Cardiac muscle cell (in vitro differentiated cells and primary cell): ENCODE measurements at regions not wholly inside any gene's neighbourhood (a gene's known extent, or its start where the extent isn't known, plus 50 kb on each side); places are given as distances from the start of the nearest gene placed in this dataset.
A peak's percentile ranks its signal among the peaks of the same experiment; 100 is the strongest.

Experiments
- DNase-seq, 2 donors: peaks; one replicate each; pipeline versions ENCODE4 v3.0.0 to v3.0.0-alpha.2; 2010 to 2017; ENCODE audit warnings: low read depth in 1 of 2, low spot score in 1 of 2
- H3K27ac ChIP-seq: fragments of 200-600 bp; sonication (generic); 2 replicates; pipeline ENCODE4 v1.5.1; 2016
- H3K27me3 ChIP-seq: fragments of 200-600 bp; sonication (generic); 2 replicates; pipeline ENCODE4 v1.6.0; 2016; ENCODE audit warnings: control low read depth
- H3K36me3 ChIP-seq: fragments of 200-600 bp; sonication (generic); 2 replicates; pipeline ENCODE4 v1.5.1; 2016; ENCODE audit warnings: control low read depth
- H3K4me1 ChIP-seq: fragments of 200-600 bp; sonication (generic); 2 replicates; pipeline ENCODE4 v1.8.1; 2017; ENCODE audit warnings: low read depth, mild to moderate bottlenecking, mixed run types
- H3K4me3 ChIP-seq: fragments of 200-600 bp; sonication (generic); 2 replicates; pipeline ENCODE4 v1.5.1; 2016; ENCODE audit warnings: mild to moderate bottlenecking
- H3K9me3 ChIP-seq: fragments of 200-600 bp; sonication (generic); 2 replicates; pipeline ENCODE4 v1.5.1; 2017; ENCODE audit warnings: low read depth, mild to moderate bottlenecking, control low read depth
- CTCF ChIP-seq: IDR thresholded peaks from 2 replicates; pipeline ENCODE4 v1.5.1; 2012; ENCODE audit warnings: low read depth, mild to moderate bottlenecking, low read length

- no peaks in the 10 kb centered on the region for H3K9me3 ChIP-seq
- TF ChIP-seq CTCF: no peak
- H3K27ac ChIP-seq: no peak overlapping the region
- peaks cover 11% of the 10 kb centered on the region for H3K4me1 ChIP-seq
- DNase-seq: peak in 1 of 2 donors; percentile 8
- H3K27me3 ChIP-seq: no peaks in the 10 kb centered on the region
- H3K4me3 ChIP-seq: no peak overlapping the region
- no peaks in the 10 kb centered on the region for H3K36me3 ChIP-seq
Measured at GRCh38 chrX:112997991-112998390, 157.4 kb upstream of the AMOT start.

- no peak overlapping the region for H3K27ac ChIP-seq
- no peaks in the 10 kb centered on the region for H3K36me3 ChIP-seq
- TF ChIP-seq CTCF: no peak
- DNase-seq: no peak
- no peaks in the 10 kb centered on the region for H3K27me3 ChIP-seq
- H3K9me3 ChIP-seq: no peaks in the 10 kb centered on the region
- H3K4me3 ChIP-seq: no peak overlapping the region
- no peaks in the 10 kb centered on the region for H3K4me1 ChIP-seq
Measured at GRCh38 chrX:112991801-112992200, 151.2 kb upstream of the AMOT start.

GRCh38 chrX:112979879-112980278 lies 139.2 kb upstream of the AMOT start:
- TF ChIP-seq CTCF: no peak
- no peak for DNase-seq
- no peaks in the 10 kb centered on the region for H3K27me3 ChIP-seq
- H3K4me3 ChIP-seq: no peak overlapping the region
- H3K36me3 ChIP-seq: no peaks in the 10 kb centered on the region
- no peaks in the 10 kb centered on the region for H3K9me3 ChIP-seq
- no peaks in the 10 kb centered on the region for H3K4me1 ChIP-seq
- H3K27ac ChIP-seq: no peak overlapping the region

- H3K4me1 ChIP-seq: no peaks in the 10 kb centered on the region
- no peaks in the 10 kb centered on the region for H3K27me3 ChIP-seq
- H3K9me3 ChIP-seq: no peaks in the 10 kb centered on the region
- H3K27ac ChIP-seq: no peak overlapping the region
- DNase-seq: no peak
- H3K4me3 ChIP-seq: no peak overlapping the region
- H3K36me3 ChIP-seq: no peaks in the 10 kb centered on the region
- no peak for TF ChIP-seq CTCF
Measured at GRCh38 chrX:112968351-112969133, 127.9 kb upstream of the AMOT start.

- no peaks in the 10 kb centered on the region for H3K9me3 ChIP-seq
- no peak for TF ChIP-seq CTCF
- no peaks in the 10 kb centered on the region for H3K4me1 ChIP-seq
- H3K27me3 ChIP-seq: no peaks in the 10 kb centered on the region
- DNase-seq: no peak
- no peak overlapping the region for H3K4me3 ChIP-seq
- no peaks in the 10 kb centered on the region for H3K36me3 ChIP-seq
- no peak overlapping the region for H3K27ac ChIP-seq
Measured at GRCh38 chrX:112967903-112968302, 127.3 kb upstream of the AMOT start.
